ENCODE measurements at regions not wholly inside any gene's neighbourhood (a gene's known extent, or its start where the extent isn't known, plus 50 kb on each side); places are given as distances from the start of the nearest gene placed in this dataset.

- FAIRE-seq = no peak
Measured at GRCh38 chr13:44156294-44156658, 217.3 kb upstream of the SERP2 start.

GRCh38 chr13:44157606-44158005 lies 216.0 kb upstream of the SERP2 start:
- no peak for FAIRE-seq

GRCh38 chr13:44158098-44158521 lies 215.5 kb upstream of the SERP2 start:
- no peak for FAIRE-seq

- no peak for FAIRE-seq
Measured at GRCh38 chr13:44158881-44159632, 214.6 kb upstream of the SERP2 start.

- FAIRE-seq = no peak
Measured at GRCh38 chr13:44159633-44160279, 213.9 kb upstream of the SERP2 start.

GRCh38 chr13:44160591-44161191 lies 212.9 kb upstream of the SERP2 start:
- FAIRE-seq = no peak

- FAIRE-seq = no peak
Measured at GRCh38 chr13:44163108-44163507, 210.5 kb upstream of the SERP2 start.

GRCh38 chr13:44165221-44165888 lies 208.3 kb upstream of the SERP2 start:
- no peak for FAIRE-seq

- no peak for FAIRE-seq
Measured at GRCh38 chr13:44165889-44166496, 207.6 kb upstream of the SERP2 start.

GRCh38 chr13:44169018-44169911 lies 204.4 kb upstream of the SERP2 start:
- FAIRE-seq = no peak

GRCh38 chr13:44170731-44171130 lies 202.9 kb upstream of the SERP2 start:
- no peak for FAIRE-seq

GRCh38 chr13:44171156-44171555 lies 202.5 kb upstream of the SERP2 start:
- no peak for FAIRE-seq

- no peak for FAIRE-seq
Measured at GRCh38 chr13:44171861-44172260, 201.8 kb upstream of the SERP2 start.

- no peak for FAIRE-seq
Measured at GRCh38 chr13:44172281-44172810, 201.3 kb upstream of the SERP2 start.

GRCh38 chr13:44174769-44175425 lies 198.7 kb upstream of the SERP2 start:
- no peak for FAIRE-seq

GRCh38 chr13:44176173-44176572 lies 197.5 kb upstream of the SERP2 start:
- no peak for FAIRE-seq

- no peak for FAIRE-seq
Measured at GRCh38 chr13:44180876-44181536, 192.6 kb upstream of the SERP2 start.

- no peak for FAIRE-seq
Measured at GRCh38 chr13:44181931-44182330, 191.7 kb upstream of the SERP2 start.

GRCh38 chr13:44184740-44185139 lies 188.9 kb upstream of the SERP2 start:
- no peak for FAIRE-seq

- FAIRE-seq = no peak
Measured at GRCh38 chr13:44188257-44188656, 185.4 kb upstream of the SERP2 start.

GRCh38 chr13:44189085-44189484 lies 184.5 kb upstream of the SERP2 start:
- FAIRE-seq = no peak
